MM.1S (cell line): ENCODE measurements at regions not wholly inside any gene's neighbourhood (a gene's known extent, or its start where the extent isn't known, plus 50 kb on each side); places are given as distances from the start of the nearest gene placed in this dataset.

ENCODE experiments used
- DNase-seq: peaks from one replicate; pipeline ENCODE4 v3.0.0-alpha.2; 2015
- H2AFZ ChIP-seq: fragments of 300-600 bp; sonication (generic); 2 replicates; pipeline ENCODE4 v1.6.0; 2016; ENCODE audit warnings: antibody characterized with exemption, low read length
- H3F3A ChIP-seq: fragments of 300-600 bp; sonication (generic); 2 replicates; pipeline ENCODE4 v1.6.1; 2016; ENCODE audit warnings: mild to moderate bottlenecking, antibody characterized with exemption, low read length, moderate library complexity, mixed read lengths; ENCODE audit not compliant: insufficient read depth
- H3K27ac ChIP-seq: fragments of 300-600 bp; sonication (generic); 2 replicates; pipeline ENCODE4 v1.5.1; 2016; ENCODE audit warnings: mild to moderate bottlenecking, low read length
- H3K27me3 ChIP-seq: fragments of 300-600 bp; sonication (generic); replicated peaks from 2 replicates; pipeline ENCODE4 v1.6.0; 2016; ENCODE audit warnings: low read length; ENCODE audit not compliant: insufficient read depth
- H3K36me3 ChIP-seq: fragments of 300-600 bp; sonication (generic); replicated peaks from 2 replicates; pipeline ENCODE4 v1.6.1; 2016; ENCODE audit warnings: mild to moderate bottlenecking, low read length, mixed read lengths; ENCODE audit not compliant: insufficient read depth
- H3K4me1 ChIP-seq: fragments of 300-600 bp; sonication (generic); 2 replicates; pipeline ENCODE4 v1.6.1; 2016; ENCODE audit warnings: low read length, mixed read lengths
- H3K4me2 ChIP-seq: fragments of 300-600 bp; sonication (generic); 2 replicates; pipeline ENCODE4 v1.6.0; 2016; ENCODE audit warnings: low read depth, low read length
- H3K4me3 ChIP-seq: fragments of 300-600 bp; sonication (generic); 2 replicates; pipeline ENCODE4 v1.5.1; 2016; ENCODE audit warnings: low read length, mixed read lengths
- H3K79me2 ChIP-seq: fragments of 300-600 bp; sonication (generic); 2 replicates; pipeline ENCODE4 v1.6.1; 2016; ENCODE audit warnings: mixed run types, low read length, mixed read lengths
- H3K9ac ChIP-seq: fragments of 300-600 bp; sonication (generic); 2 replicates; pipeline ENCODE4 v1.6.1; 2016; ENCODE audit warnings: low read length, mixed read lengths
- H3K9me2 ChIP-seq: fragments of 300-600 bp; sonication (generic); replicated peaks from 2 replicates; pipeline ENCODE4 v1.6.1; 2016; ENCODE audit warnings: mild to moderate bottlenecking, low read length, mixed read lengths; ENCODE audit not compliant: insufficient read depth
- H3K9me3 ChIP-seq: fragments of 300-600 bp; sonication (generic); replicated peaks from 2 replicates; pipeline ENCODE4 v1.6.1; 2016; ENCODE audit warnings: mild to moderate bottlenecking, low read length, mixed read lengths; ENCODE audit not compliant: insufficient read depth
- H4K20me1 ChIP-seq: fragments of 300-600 bp; sonication (generic); 2 replicates; pipeline ENCODE4 v1.6.1; 2016; ENCODE audit warnings: mild to moderate bottlenecking, low read length, moderate library complexity, mixed read lengths; ENCODE audit not compliant: insufficient read depth
- CTCF ChIP-seq: fragments of 300-600 bp; sonication (generic); IDR thresholded peaks from 2 replicates; pipeline ENCODE4 v1.5.1; 2016; ENCODE audit warnings: antibody characterized with exemption, low read length, mixed read lengths
- EZH2 ChIP-seq: fragments of 300-600 bp; sonication (generic); optimal IDR thresholded peaks from 2 replicates; pipeline ENCODE3; 2017; ENCODE audit warnings: low read depth, mild to moderate bottlenecking, antibody characterized with exemption, low read length, mixed read lengths
- EZH2phosphoT487 ChIP-seq: fragments of 300-600 bp; sonication (generic); IDR thresholded peaks from 2 replicates; pipeline ENCODE4 v1.6.1; 2018; ENCODE audit warnings: antibody characterized with exemption, low read length

- TF ChIP-seq CTCF (no peak), EZH2 (no peak), EZH2phosphoT487 (no peak)
- Histone ChIP-seq H3F3A (no peaks in the 10 kb centered on the region), H3K27me3 (no peaks in the 10 kb centered on the region), H4K20me1 (no peaks in the 10 kb centered on the region), H3K4me2 (no peak overlapping the region), H3K27ac (no peak overlapping the region), H3K36me3 (no peaks in the 10 kb centered on the region), H2AFZ (no peak overlapping the region), H3K9me2 (no peaks in the 10 kb centered on the region), H3K9me3 (no peaks in the 10 kb centered on the region), H3K9ac (no peak overlapping the region), H3K79me2 (no peaks in the 10 kb centered on the region), H3K4me1 (no peaks in the 10 kb centered on the region), H3K4me3 (no peak overlapping the region)
- no peak for DNase-seq
These were observed 152.6 kb downstream of the TFPI2 start for GRCh38 chr7:93737953-93738352.

- TF ChIP-seq CTCF (no peak), EZH2 (no peak), EZH2phosphoT487 (no peak)
- no peak for DNase-seq
- no peak overlapping the region for H2AFZ ChIP-seq
- no peaks in the 10 kb centered on the region for H3K79me2 ChIP-seq
- no peak overlapping the region for H3K9ac ChIP-seq
- H3K9me2 ChIP-seq, result no peaks in the 10 kb centered on the region
- H3K4me2 ChIP-seq, result no peak overlapping the region
- H4K20me1 ChIP-seq, result no peaks in the 10 kb centered on the region
- H3K4me1 ChIP-seq, result no peaks in the 10 kb centered on the region
- H3F3A ChIP-seq, result no peaks in the 10 kb centered on the region
- no peaks in the 10 kb centered on the region for H3K9me3 ChIP-seq
- H3K27me3 ChIP-seq, result no peaks in the 10 kb centered on the region
- H3K27ac ChIP-seq, result no peak overlapping the region
- H3K36me3 ChIP-seq, result no peaks in the 10 kb centered on the region
- H3K4me3 ChIP-seq, result no peak overlapping the region
These were observed 153.7 kb downstream of the TFPI2 start for GRCh38 chr7:93736668-93737369.

- no peak for DNase-seq
- H2AFZ ChIP-seq, result no peak overlapping the region
- no peaks in the 10 kb centered on the region for H4K20me1 ChIP-seq
- no peaks in the 10 kb centered on the region for H3K9me3 ChIP-seq
- H3K4me1 ChIP-seq, result no peaks in the 10 kb centered on the region
- no peaks in the 10 kb centered on the region for H3K9me2 ChIP-seq
- H3K4me2 ChIP-seq, result no peak overlapping the region
- H3F3A ChIP-seq, result no peaks in the 10 kb centered on the region
- no peak overlapping the region for H3K27ac ChIP-seq
- H3K79me2 ChIP-seq, result no peaks in the 10 kb centered on the region
- TF ChIP-seq EZH2, result no peak
- no peaks in the 10 kb centered on the region for H3K36me3 ChIP-seq
- H3K9ac ChIP-seq, result no peak overlapping the region
- H3K27me3 ChIP-seq, result no peaks in the 10 kb centered on the region
- H3K4me3 ChIP-seq, result no peak overlapping the region
These were observed 153.8 kb upstream of the CALCR start for GRCh38 chr7:93728292-93728691.

GRCh38 chr7:93725954-93726353 lies 151.4 kb upstream of the CALCR start:
- Histone ChIP-seq H3F3A (no peaks in the 10 kb centered on the region), H3K27ac (no peak overlapping the region), H3K9ac (no peak overlapping the region), H3K4me1 (no peaks in the 10 kb centered on the region), H3K27me3 (no peaks in the 10 kb centered on the region), H3K36me3 (no peaks in the 10 kb centered on the region), H3K9me3 (no peaks in the 10 kb centered on the region), H2AFZ (no peak overlapping the region), H3K4me3 (no peak overlapping the region), H3K9me2 (no peaks in the 10 kb centered on the region), H3K4me2 (no peak overlapping the region), H3K79me2 (no peaks in the 10 kb centered on the region), H4K20me1 (no peaks in the 10 kb centered on the region)
- no peak for DNase-seq
- TF ChIP-seq EZH2phosphoT487 (no peak), CTCF (no peak), EZH2 (no peak)
